Activated T-cell treated with anti-CD3 and anti-CD28 coated beads for 4 hours (primary cell): ENCODE measurements at regions not wholly inside any gene's neighbourhood (a gene's known extent, or its start where the extent isn't known, plus 50 kb on each side); places are given as distances from the start of the nearest gene placed in this dataset.
"Not testable (repeated sequence)": the region's sequence is repeated elsewhere in the genome, so short reads cannot be mapped to it uniquely, and the experiment has no call there.

ENCODE experiments used
- DNase-seq: peaks from one replicate; pipeline ENCODE4 v3.0.0-alpha.2; 2020

- DNase-seq, result no peak
These were observed 486.1 kb downstream of the UQCRFS1 start for GRCh38 chr19:28726533-28727479.

DNA sequence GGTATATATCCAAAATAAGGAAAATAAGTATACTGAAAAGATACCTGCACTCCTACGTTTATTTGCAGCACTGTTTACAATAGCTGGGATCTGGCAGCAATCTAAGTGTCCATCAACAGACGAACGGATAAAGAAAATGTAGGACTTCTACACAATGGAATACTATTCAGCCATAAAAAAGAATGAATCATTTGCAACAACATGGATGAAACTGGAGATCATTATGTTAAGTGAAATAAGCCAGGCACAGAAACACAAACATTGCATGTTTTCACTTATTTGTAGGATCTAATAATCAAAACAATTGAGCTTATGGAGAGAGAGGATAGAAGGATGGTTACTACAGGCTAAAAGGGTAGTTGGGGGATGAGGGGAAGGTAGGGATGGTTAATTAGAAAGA is 494.0 kb downstream of the UQCRFS1 start:
- no peak for DNase-seq

DNA sequence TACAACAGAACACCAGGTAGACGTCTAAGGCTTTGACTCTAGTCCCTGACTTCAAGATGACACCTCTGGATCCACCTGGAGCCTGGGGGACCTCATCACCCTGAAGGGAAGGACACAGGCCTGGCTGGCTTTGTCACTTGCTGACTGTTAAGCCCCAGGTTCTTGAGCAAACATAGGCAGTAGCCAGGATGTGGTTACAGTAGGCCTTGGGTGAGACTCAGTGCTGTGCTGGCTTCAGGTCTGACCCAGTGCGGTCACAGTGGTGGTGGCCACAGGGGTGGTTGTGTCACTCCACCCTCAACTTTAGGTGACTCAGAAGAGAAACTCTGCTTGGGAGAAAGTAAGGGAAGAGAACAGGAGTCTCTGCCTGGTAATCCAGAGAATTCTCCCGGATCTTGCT is 497.8 kb downstream of the UQCRFS1 start:
- DNase-seq, result no peak

DNA sequence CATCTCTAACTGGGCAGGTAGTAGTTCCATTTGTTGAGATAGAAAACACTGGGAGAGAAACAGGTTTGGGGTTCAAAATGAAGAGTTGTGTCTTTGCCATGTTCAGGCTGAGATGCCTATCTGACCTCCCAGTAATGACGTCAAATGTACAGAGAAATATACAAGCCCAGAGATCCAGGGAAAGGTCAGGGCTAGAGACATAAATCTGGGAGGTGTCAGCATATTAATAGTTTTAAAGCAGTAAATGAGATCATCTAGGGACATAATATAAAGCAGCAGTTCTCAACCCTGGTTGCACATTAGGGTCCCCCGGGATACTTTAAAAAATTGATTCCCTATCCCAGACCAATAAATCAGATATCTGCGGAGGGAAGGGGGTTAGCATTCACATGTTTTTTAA is 501.5 kb downstream of the UQCRFS1 start:
- no peak for DNase-seq

DNA sequence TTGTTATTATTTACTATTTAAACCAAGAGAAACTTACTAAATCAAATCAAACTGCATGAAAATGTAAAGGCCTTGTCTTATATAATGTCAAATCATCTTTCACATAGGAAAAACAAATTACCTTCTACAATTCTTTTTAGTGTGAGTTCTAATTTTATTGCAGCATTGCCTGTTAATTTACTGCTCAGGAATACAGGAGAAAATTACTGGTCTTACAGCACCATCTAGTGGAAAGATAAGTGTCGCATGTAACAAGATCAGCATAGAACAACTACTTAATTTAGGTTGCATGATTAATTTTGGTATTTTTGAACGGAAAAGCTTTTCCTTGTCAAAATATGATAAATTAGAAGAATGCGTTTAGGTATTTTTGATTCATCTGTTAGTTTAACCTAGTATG is 502.7 kb downstream of the UQCRFS1 start:
- DNase-seq, result no peak

DNA sequence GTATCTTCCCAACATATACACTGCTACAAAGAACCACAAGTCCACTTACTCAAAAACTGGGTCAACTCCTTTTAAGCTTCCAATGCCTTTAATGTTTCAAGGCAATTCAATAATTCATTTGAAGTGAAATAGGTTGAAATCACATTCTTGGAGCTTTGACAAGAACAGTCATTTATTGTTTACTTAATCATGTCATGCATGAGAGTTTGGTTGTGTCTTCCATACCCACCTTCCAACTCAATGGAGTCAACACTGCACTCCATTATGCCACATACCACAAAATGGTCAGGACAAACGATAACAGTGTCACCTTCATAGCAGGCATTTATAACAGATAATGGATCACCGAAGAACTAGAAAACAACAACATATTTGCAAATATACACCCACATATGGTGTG is 506.3 kb downstream of the UQCRFS1 start:
- DNase-seq, result no peak

DNA sequence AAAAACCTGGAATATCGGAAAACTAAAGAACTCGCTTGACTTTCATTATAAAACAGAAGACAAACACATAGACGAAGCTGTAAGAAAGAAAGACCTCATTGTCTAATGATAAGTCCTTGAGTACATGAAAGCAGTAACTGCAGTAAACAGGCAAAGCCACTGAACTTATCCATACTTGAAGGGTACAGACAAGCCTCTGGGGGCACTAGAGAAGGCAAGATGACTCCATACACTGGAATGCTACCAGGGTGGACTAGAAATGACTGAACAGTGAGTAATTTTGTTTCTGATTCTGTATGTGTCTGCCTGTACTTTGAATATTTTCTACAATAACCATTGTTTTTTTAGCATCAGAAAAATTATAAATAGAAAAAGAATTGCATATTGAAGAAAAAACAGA is 507.9 kb downstream of the UQCRFS1 start:
- no peak for DNase-seq

DNA sequence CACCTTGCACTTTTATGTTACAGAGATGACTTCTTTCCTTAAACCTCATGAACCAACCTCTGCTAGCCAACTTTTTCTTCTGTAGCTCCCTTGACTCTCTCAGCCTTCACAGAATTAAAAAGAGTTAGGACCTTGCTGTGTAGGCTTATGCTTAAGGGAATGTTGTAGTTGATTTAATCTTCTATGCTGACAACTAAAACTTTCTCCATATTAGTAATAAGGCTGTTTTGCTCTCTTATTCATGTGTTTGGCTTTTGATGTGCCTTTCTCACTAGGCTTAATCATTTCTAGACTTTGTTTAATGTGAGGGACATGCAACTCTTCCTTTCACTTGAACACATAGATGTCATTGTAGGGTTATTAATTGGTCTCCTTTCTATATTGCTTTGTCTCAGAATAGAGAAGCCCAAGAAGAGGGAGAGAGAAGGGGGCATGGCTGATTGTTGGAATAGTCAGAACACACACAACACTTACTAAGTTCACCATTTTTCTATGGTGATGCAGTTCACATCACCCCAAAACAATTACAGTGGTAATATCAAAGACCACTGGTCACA is 509.5 kb downstream of the UQCRFS1 start:
- DNase-seq, result no peak

- DNase-seq, result no peak
These were observed 511.5 kb downstream of the UQCRFS1 start for GRCh38 chr19:28701491-28701890.

DNA sequence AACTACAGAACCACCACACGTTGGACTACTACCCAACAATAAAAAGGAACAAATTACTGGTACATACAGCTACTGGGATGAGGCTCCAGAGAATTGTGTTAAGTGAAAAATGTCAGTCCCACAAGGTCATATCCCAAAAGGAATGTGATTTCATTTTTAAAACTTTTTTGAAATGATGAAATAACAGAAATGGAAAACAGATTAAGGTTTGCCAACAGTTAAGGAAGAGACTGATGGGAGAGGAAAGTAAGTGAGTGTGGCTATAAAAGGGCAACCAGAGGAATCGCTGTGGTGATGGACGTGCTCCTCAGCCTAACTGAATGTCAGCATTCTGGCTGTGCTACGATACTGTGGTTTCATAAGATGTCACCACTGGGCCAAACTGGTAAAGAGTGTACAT is 512.8 kb downstream of the UQCRFS1 start:
- no peak for DNase-seq

- DNase-seq, result no peak
These were observed 515.6 kb downstream of the UQCRFS1 start for GRCh38 chr19:28697308-28697707.

- no peak for DNase-seq
These were observed 518.1 kb downstream of the UQCRFS1 start for GRCh38 chr19:28694812-28695211.

GRCh38 chr19:28691683-28692082 is 521.3 kb downstream of the UQCRFS1 start:
- no peak for DNase-seq

DNA sequence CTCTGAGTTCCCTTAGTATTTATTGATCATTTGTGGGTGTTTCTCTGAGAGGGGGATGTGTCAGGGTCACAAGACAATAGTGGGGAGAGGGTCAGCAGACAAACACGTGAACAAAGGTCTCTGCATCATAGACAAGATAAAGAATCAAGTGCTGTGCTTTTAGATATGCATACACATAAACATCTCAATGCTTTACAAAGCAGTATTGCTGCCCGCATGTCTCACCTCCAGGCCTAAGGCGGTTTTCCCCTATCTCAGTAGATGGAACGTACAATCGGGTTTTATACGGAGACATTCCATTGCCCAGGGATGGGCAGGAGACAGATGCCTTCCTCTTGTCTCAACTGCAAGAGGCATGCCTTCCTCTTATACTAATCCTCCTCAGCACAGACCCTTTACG is 523.5 kb downstream of the UQCRFS1 start:
- DNase-seq, result not testable (repeated sequence)

- no peak for DNase-seq
These were observed 525.7 kb downstream of the UQCRFS1 start for GRCh38 chr19:28687296-28687695.

GRCh38 chr19:28686756-28687155 is 526.2 kb downstream of the UQCRFS1 start:
- no peak for DNase-seq

DNA sequence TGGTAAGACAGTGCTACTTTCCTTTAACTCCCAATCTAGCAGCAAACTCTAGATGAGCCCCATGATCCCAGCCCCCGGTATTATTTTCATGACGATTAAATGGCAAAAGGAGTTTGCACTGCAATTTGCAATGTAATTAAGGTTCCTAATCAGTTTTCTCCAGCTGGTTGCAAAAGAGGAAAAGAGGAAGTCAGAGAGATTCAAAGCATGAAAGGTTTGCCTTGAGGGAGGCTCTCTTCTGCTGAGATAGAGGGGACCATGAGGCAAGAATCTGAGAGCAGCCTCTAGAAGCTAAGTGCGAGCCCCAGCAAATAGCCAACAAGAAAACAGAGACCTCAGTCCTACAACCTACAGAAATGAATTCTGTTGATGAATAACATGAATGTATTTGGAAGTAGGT is 527.1 kb downstream of the UQCRFS1 start:
- no peak for DNase-seq

GRCh38 chr19:28685077-28685476 is 527.9 kb downstream of the UQCRFS1 start:
- not testable (repeated sequence) for DNase-seq

DNA sequence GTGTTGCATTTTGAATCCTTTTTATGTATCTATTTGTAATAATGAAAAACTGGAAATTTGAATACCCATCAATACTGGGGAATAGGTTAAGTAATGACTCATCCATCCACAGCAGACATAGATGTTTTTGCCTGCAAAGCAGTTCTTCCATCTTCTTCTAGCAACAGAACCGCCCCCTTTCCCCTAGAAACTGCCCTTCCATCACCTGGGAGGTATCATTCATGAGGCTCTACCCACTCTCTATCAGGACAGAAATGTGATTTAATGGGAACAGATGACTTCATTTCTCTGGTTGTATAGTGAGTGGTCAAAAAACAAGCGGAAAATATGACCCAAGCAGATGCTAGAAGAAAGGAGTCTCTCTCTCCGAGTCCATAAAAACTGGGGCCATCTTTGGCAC is 532.8 kb downstream of the UQCRFS1 start:
- no peak for DNase-seq

DNA sequence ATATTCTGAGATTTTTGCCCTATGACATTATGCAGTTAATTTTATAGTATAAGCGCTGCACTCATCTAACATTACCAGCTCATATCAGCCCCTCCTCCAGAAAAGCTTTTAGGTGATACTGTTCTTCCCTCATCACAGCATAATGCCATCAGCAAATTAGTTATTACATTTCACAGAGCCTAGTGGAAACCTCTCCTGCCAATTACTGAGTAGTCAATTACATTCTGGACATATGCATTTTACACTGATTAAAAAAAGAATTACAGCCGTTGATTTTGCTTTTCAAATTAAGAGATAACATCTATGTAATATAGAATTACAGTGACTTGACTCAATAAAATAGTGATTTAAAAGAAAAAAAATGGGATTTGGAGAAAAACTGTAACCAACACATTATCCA is 542.1 kb downstream of the UQCRFS1 start:
- DNase-seq, result no peak

DNA sequence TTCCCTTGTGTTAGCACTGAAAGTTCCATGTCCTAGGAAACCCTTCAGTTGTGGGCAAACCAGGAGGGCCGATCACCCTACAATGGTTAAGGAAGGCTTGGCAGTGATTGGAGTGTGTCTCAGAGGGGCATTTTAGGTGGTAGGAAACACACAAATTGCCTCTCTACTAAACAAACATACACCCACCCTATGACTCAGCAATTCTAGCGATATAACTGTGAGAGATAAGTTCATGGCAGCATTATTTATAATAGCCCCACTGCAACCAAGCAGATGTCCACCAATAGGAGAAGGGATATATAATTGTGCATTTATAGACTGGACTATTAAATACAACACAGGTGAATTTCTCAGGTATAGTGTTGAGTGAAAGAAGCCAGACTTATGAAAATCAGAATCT is 543.1 kb downstream of the UQCRFS1 start:
- DNase-seq, result no peak

- no peak for DNase-seq
These were observed 545.5 kb downstream of the UQCRFS1 start for GRCh38 chr19:28667348-28667977.

GRCh38 chr19:28665748-28666147 is 547.2 kb downstream of the UQCRFS1 start:
- DNase-seq, result no peak

DNA sequence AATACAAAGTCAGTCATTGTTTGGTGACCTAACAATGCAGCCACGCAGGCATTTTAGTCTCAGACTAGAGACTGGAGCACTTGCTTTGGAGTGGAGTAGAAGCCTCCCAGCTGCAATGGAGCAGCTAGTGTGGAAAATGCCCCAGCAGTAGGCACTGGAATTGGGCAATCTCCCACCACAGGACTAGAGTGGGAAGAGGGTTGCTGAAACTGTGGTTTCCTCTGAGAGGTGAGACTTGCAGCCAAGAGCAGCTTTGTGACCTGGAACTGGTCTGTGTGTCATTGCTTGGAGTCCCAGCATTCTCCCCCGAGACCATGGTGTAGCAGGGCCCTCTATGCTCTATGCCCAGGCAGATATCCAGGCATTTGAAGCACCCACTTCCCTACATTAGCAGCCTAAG is 556.3 kb downstream of the UQCRFS1 start:
- DNase-seq, result no peak
